ENCODE measurements at regions not wholly inside any gene's neighbourhood (a gene's known extent, or its start where the extent isn't known, plus 50 kb on each side); places are given as distances from the start of the nearest gene placed in this dataset.

DNA sequence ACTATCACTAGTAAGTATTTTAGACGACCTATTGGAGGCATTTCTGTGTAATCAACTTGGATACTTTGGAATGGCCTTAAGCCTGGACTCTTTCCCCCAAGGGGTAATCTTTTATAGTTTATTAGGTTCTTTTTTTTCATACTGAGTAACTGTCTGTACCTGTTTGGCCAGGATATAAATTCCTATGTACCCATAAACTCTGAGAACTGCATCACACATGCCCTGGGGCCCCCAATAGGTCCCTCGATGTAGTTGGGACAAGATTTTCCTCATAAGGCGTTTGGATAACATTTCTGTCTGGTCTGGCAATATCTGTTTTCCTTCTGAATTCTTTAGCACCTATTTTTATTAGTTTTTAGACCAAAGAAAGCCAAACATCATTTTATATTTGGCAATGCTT is 86.4 kb upstream of the WNT7A start:
- no peak for TF ChIP-seq FOXA1 (IDR thresholded peaks at IDR 0.05)
- TF ChIP-seq, protein P1, sequence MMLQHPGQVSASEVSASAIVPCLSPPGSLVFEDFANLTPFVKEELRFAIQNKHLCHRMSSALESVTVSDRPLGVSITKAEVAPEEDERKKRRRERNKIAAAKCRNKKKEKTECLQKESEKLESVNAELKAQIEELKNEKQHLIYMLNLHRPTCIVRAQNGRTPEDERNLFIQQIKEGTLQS (IDR thresholded peaks at IDR 0.05) = no peak
- TF ChIP-seq, protein P2, sequence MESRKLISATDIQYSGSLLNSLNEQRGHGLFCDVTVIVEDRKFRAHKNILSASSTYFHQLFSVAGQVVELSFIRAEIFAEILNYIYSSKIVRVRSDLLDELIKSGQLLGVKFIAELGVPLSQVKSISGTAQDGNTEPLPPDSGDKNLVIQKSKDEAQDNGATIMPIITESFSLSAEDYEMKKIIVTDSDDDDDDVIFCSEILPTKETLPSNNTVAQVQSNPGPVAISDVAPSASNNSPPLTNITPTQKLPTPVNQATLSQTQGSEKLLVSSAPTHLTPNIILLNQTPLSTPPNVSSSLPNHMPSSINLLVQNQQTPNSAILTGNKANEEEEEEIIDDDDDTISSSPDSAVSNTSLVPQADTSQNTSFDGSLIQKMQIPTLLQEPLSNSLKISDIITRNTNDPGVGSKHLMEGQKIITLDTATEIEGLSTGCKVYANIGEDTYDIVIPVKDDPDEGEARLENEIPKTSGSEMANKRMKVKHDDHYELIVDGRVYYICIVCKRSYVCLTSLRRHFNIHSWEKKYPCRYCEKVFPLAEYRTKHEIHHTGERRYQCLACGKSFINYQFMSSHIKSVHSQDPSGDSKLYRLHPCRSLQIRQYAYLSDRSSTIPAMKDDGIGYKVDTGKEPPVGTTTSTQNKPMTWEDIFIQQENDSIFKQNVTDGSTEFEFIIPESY (IDR thresholded peaks at IDR 0.05) = no peak
- TF ChIP-seq, protein P3, sequence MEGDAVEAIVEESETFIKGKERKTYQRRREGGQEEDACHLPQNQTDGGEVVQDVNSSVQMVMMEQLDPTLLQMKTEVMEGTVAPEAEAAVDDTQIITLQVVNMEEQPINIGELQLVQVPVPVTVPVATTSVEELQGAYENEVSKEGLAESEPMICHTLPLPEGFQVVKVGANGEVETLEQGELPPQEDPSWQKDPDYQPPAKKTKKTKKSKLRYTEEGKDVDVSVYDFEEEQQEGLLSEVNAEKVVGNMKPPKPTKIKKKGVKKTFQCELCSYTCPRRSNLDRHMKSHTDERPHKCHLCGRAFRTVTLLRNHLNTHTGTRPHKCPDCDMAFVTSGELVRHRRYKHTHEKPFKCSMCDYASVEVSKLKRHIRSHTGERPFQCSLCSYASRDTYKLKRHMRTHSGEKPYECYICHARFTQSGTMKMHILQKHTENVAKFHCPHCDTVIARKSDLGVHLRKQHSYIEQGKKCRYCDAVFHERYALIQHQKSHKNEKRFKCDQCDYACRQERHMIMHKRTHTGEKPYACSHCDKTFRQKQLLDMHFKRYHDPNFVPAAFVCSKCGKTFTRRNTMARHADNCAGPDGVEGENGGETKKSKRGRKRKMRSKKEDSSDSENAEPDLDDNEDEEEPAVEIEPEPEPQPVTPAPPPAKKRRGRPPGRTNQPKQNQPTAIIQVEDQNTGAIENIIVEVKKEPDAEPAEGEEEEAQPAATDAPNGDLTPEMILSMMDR (IDR thresholded peaks at IDR 0.05; ENCODE audit: low read depth, low read length, missing input control) = no peak
- no peak for TF ChIP-seq RXRA (IDR thresholded peaks at IDR 0.05)
- no peak for TF ChIP-seq SP1 (IDR thresholded peaks at IDR 0.05)
- no peak for TF ChIP-seq JUND (IDR thresholded peaks at IDR 0.05)
- TF ChIP-seq HNF4G (IDR thresholded peaks at IDR 0.05) = no peak
- no peak for TF ChIP-seq GABPA (IDR thresholded peaks at IDR 0.05 in 1 of 2, conservative IDR thresholded peaks at IDR 0.05 in 1 of 2)
- no peak for TF ChIP-seq RAD21 (IDR thresholded peaks at IDR 0.05)
- no peak for TF ChIP-seq HNF4A (conservative IDR thresholded peaks at IDR 0.05)
- Histone ChIP-seq H3K36me3 (ENCODE audit: control insufficient read depth in 4 of 4, insufficient read depth in 3 of 4, low read depth in 1 of 4, low read length in 3 of 4) (no peaks in the 10 kb centered on the region), H3K27ac (ENCODE audit: low read depth in 1 of 2, low read length in 2 of 2) (no peak overlapping the region), H3K9me3 (ENCODE audit: control insufficient read depth in 4 of 4, low read length in 3 of 4) (peaks cover 0 to 5% (median 0%) of the 10 kb centered on the region in 4 donors), H3K4me3 (ENCODE audit: low read depth in 1 of 3, low read length in 3 of 3) (no peak overlapping the region), H3K9ac (ENCODE audit: low read depth in 1 of 2, low read length in 2 of 2) (no peak overlapping the region), H3K27me3 (ENCODE audit: control insufficient read depth in 4 of 4, insufficient read depth in 4 of 4, low read length in 3 of 4) (peaks cover 0 to 3% (median 0%) of the 10 kb centered on the region in 4 donors), H3K4me1 (ENCODE audit: control insufficient read depth in 4 of 4, insufficient read depth in 4 of 4, low read length in 3 of 4) (no peaks in the 10 kb centered on the region)
- no peak for DNase-seq (ENCODE audit: low spot score)
- WGBS = 65% methylated on average over 3 of the region's 3 CpGs

DNA sequence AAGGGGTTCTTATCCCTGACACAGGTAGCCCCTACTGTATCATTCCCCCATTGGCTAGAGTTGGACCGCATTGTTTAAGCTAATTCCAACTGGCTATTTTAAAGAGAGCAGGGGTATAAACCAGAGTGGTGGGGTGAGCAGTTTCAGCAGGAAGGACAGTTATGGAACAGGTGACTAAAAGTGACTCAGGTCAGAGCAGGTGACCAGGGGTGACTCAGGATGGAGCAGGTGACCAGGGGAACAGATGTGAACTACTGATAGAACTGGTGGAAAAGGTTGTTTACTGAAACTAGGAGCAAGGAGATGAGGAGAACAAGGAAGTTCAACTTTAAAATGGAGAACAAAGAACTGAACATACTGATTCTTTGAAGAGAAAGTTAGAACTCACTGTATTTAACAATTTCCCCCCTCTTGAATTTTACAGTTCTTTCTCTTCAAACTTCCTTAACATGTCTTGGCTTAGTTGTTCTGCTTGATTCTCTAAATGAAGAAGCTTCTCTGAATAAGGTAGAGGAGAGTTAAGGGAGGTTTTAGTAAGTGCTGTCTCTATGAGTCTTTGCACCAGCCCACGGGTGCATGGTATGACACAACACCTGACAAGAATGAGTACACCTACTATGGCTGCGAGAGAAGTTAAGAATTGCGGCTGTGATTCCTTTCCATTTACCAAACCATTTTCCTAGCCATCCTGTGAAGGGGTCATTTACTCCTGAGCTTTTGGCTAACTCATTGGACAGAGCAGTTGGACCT is 83.4 kb upstream of the WNT7A start:
- H3K27me3 ChIP-seq (ENCODE audit: control insufficient read depth in 4 of 4, insufficient read depth in 4 of 4, low read length in 3 of 4) = peaks cover 0 to 6% (median 0%) of the 10 kb centered on the region in 4 donors
- H3K4me1 ChIP-seq (ENCODE audit: control insufficient read depth in 4 of 4, insufficient read depth in 4 of 4, low read length in 3 of 4) = no peaks in the 10 kb centered on the region
- no peak for DNase-seq (ENCODE audit: low spot score)
- no peak overlapping the region for H3K4me3 ChIP-seq (ENCODE audit: low read depth in 1 of 3, low read length in 3 of 3)
- WGBS = 84% methylated on average over 4 of the region's 4 CpGs
- no peaks in the 10 kb centered on the region for H3K36me3 ChIP-seq (ENCODE audit: control insufficient read depth in 4 of 4, insufficient read depth in 3 of 4, low read depth in 1 of 4, low read length in 3 of 4)
- no peak overlapping the region for H3K9ac ChIP-seq (ENCODE audit: low read depth in 1 of 2, low read length in 2 of 2)
- H3K9me3 ChIP-seq (ENCODE audit: control insufficient read depth in 4 of 4, low read length in 3 of 4) = peaks cover 0 to 5% (median 0%) of the 10 kb centered on the region in 4 donors
- H3K27ac ChIP-seq (ENCODE audit: low read depth in 1 of 2, low read length in 2 of 2) = no peak overlapping the region
- TF ChIP-seq RXRA (IDR thresholded peaks at IDR 0.05) (no peak), HNF4G (IDR thresholded peaks at IDR 0.05) (no peak), FOXA2 (IDR thresholded peaks at IDR 0.05) (no peak), EGR1 (IDR thresholded peaks at IDR 0.05; ENCODE audit: low read depth in 2 of 2) (no peak), NR2F2 (IDR thresholded peaks at IDR 0.05) (no peak), FOXA1 (IDR thresholded peaks at IDR 0.05) (no peak), RAD21 (IDR thresholded peaks at IDR 0.05) (no peak), HNF4A (conservative IDR thresholded peaks at IDR 0.05) (no peak), YY1 (IDR thresholded peaks at IDR 0.05) (no peak), JUND (IDR thresholded peaks at IDR 0.05) (no peak), GABPA (IDR thresholded peaks at IDR 0.05 in 1 of 2, conservative IDR thresholded peaks at IDR 0.05 in 1 of 2) (no peak), SP1 (IDR thresholded peaks at IDR 0.05) (no peak)
- TF ChIP-seq, protein P4, sequence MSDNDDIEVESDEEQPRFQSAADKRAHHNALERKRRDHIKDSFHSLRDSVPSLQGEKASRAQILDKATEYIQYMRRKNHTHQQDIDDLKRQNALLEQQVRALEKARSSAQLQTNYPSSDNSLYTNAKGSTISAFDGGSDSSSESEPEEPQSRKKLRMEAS (IDR thresholded peaks at IDR 0.05) = no peak
- TF ChIP-seq, protein P2 (IDR thresholded peaks at IDR 0.05) = no peak
- TF ChIP-seq, protein P5, sequence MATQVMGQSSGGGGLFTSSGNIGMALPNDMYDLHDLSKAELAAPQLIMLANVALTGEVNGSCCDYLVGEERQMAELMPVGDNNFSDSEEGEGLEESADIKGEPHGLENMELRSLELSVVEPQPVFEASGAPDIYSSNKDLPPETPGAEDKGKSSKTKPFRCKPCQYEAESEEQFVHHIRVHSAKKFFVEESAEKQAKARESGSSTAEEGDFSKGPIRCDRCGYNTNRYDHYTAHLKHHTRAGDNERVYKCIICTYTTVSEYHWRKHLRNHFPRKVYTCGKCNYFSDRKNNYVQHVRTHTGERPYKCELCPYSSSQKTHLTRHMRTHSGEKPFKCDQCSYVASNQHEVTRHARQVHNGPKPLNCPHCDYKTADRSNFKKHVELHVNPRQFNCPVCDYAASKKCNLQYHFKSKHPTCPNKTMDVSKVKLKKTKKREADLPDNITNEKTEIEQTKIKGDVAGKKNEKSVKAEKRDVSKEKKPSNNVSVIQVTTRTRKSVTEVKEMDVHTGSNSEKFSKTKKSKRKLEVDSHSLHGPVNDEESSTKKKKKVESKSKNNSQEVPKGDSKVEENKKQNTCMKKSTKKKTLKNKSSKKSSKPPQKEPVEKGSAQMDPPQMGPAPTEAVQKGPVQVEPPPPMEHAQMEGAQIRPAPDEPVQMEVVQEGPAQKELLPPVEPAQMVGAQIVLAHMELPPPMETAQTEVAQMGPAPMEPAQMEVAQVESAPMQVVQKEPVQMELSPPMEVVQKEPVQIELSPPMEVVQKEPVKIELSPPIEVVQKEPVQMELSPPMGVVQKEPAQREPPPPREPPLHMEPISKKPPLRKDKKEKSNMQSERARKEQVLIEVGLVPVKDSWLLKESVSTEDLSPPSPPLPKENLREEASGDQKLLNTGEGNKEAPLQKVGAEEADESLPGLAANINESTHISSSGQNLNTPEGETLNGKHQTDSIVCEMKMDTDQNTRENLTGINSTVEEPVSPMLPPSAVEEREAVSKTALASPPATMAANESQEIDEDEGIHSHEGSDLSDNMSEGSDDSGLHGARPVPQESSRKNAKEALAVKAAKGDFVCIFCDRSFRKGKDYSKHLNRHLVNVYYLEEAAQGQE (IDR thresholded peaks at IDR 0.05) = no peak
- TF ChIP-seq, protein P1 (IDR thresholded peaks at IDR 0.05) = no peak
- TF ChIP-seq, protein P3 (IDR thresholded peaks at IDR 0.05; ENCODE audit: low read depth, low read length, missing input control) = no peak
